SK-N-MC (cell line): ENCODE measurements at regions not wholly inside any gene's neighbourhood (a gene's known extent, or its start where the extent isn't known, plus 50 kb on each side); places are given as distances from the start of the nearest gene placed in this dataset.

Experiments
- EZH2 ChIP-seq: fragments of 200-600 bp; sonication (generic); IDR thresholded peaks from one replicate; pipeline ENCODE4 v1.6.1; 2017; ENCODE audit warnings: antibody characterized with exemption
- FOXP2 ChIP-seq: optimal IDR thresholded peaks from 2 replicates; pipeline ENCODE3; 2011; ENCODE audit warnings: mild to moderate bottlenecking, moderate library complexity; ENCODE audit not compliant: insufficient read depth; ENCODE audit errors: extremely low read length, control extremely low read depth
- POLR2AphosphoS5 ChIP-seq: IDR thresholded peaks from 2 replicates; pipeline ENCODE4 v1.6.1; 2012; ENCODE audit warnings: mild to moderate bottlenecking, low read depth, low read length, borderline replicate concordance

DNA sequence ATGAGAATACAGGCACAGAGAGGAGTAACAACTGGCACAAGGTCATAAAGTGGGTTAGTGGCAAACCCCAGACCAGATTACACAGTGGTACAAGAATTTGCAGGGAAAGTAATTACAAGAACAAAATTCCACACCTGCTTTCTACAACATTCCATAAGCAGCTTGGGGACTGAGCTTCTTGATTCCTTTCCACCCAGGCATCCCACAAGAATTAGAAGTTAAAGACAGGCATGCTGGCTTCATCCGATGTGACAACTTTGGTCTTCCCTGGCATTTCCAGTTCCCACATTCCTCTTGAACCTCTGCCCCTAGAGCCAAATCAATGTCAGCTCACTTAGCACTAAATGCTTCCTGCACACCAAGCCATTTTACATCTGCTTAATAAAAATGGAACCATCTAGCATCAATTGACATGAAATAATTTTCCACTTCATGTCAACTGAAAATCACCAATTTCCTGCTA, 435.8 kb upstream of the PAPPA start:
- TF ChIP-seq EZH2 (no peak), POLR2AphosphoS5 (no peak), FOXP2 (no peak)
